ENCODE measurements at regions not wholly inside any gene's neighbourhood (a gene's known extent, or its start where the extent isn't known, plus 50 kb on each side); places are given as distances from the start of the nearest gene placed in this dataset.

DNA sequence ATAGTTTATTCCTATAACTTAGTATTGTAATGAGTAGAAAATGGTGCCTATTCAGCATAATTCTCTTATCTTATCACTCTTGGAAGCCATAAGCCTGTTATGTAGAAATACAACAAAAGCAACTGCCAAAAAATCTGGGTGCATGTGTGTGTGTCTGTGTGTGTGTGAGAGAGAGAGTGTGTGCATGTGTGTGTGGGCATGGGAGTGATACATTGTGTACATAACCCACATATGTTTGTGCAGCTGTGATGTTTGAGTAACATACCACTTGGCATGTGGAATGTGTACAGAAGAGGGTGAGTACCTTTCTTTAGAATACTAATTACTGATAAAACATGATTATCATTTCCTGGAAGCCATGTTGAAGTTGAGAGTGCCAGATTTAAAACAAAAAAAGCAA lies 642.3 kb upstream of the SYT4 start:
- no peak for FAIRE-seq
- Mint-ChIP-seq H3K4me1 (ENCODE audit: low read depth, unreplicated experiment) (no peaks in the 10 kb centered on the region), H3K9me3 (ENCODE audit: unreplicated experiment) (no peaks in the 10 kb centered on the region), H3K27me3 (ENCODE audit: low read depth, unreplicated experiment) (no peaks in the 10 kb centered on the region), H3K4me3 (ENCODE audit: unreplicated experiment) (no peak overlapping the region), H3K27ac (ENCODE audit: unreplicated experiment) (no peak overlapping the region), H3K36me3 (ENCODE audit: low read depth, unreplicated experiment) (no peaks in the 10 kb centered on the region)
- Histone ChIP-seq H3K27ac (ENCODE audit: low read depth, low read length) (no peak overlapping the region), H3K4me2 (ENCODE audit: low read length) (no peak overlapping the region), H3K27me3 (ENCODE audit: insufficient read depth, low read length) (no peaks in the 10 kb centered on the region), H2AFZ (ENCODE audit: low read depth, low read length) (no peak overlapping the region), H3K4me1 (ENCODE audit: insufficient read depth, low read length) (no peaks in the 10 kb centered on the region), H4K20me1 (ENCODE audit: insufficient read depth, low read length) (no peaks in the 10 kb centered on the region), H3K4me3 (ENCODE audit: insufficient read depth, low read depth, low read length) (no peak overlapping the region), H3K9ac (ENCODE audit: low read length) (no peak overlapping the region), H3K9me3 (ENCODE audit: insufficient read depth, low read depth, low read length) (no peaks in the 10 kb centered on the region), H3K36me3 (ENCODE audit: insufficient read depth, low read length) (no peaks in the 10 kb centered on the region), H3K79me2 (ENCODE audit: insufficient read depth, low read length) (no peaks in the 10 kb centered on the region)
- peak; percentile 60 for DNase-seq (ENCODE audit: low read depth)
- no peak for TF ChIP-seq EZH2 (IDR thresholded peaks at IDR 0.05; ENCODE audit: insufficient read depth, low read length)
- TF ChIP-seq, protein P1, sequence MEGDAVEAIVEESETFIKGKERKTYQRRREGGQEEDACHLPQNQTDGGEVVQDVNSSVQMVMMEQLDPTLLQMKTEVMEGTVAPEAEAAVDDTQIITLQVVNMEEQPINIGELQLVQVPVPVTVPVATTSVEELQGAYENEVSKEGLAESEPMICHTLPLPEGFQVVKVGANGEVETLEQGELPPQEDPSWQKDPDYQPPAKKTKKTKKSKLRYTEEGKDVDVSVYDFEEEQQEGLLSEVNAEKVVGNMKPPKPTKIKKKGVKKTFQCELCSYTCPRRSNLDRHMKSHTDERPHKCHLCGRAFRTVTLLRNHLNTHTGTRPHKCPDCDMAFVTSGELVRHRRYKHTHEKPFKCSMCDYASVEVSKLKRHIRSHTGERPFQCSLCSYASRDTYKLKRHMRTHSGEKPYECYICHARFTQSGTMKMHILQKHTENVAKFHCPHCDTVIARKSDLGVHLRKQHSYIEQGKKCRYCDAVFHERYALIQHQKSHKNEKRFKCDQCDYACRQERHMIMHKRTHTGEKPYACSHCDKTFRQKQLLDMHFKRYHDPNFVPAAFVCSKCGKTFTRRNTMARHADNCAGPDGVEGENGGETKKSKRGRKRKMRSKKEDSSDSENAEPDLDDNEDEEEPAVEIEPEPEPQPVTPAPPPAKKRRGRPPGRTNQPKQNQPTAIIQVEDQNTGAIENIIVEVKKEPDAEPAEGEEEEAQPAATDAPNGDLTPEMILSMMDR (IDR thresholded peaks at IDR 0.05; ENCODE audit: insufficient read depth, low read depth, low read length) = no peak

DNA sequence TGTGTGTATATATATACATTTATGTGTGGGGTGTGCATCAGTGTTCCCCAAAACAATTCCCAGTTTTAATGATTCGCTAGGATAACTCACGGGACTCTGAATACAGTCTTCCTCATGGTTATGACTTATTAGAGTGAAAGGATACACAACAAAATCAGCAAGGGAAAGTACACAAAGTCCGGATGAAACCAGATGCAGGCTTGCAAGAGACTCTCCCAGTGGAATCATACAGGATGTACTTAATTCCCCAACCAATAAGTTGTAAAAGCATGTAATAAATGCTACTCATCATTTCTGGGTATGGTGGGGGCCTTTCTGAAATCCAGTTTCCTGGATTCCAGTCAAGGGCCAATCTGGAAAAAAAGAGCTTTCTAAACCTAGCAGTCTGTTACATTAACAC lies 654.1 kb upstream of the SYT4 start:
- Histone ChIP-seq H4K20me1 (ENCODE audit: insufficient read depth, low read length) (no peaks in the 10 kb centered on the region), H3K79me2 (ENCODE audit: insufficient read depth, low read length) (no peaks in the 10 kb centered on the region), H3K27ac (ENCODE audit: low read depth, low read length) (no peak overlapping the region), H2AFZ (ENCODE audit: low read depth, low read length) (no peak overlapping the region), H3K36me3 (ENCODE audit: insufficient read depth, low read length) (no peaks in the 10 kb centered on the region), H3K9me3 (ENCODE audit: insufficient read depth, low read depth, low read length) (no peaks in the 10 kb centered on the region), H3K27me3 (ENCODE audit: insufficient read depth, low read length) (no peaks in the 10 kb centered on the region), H3K4me2 (ENCODE audit: low read length) (no peak overlapping the region), H3K4me3 (ENCODE audit: insufficient read depth, low read depth, low read length) (no peak overlapping the region), H3K4me1 (ENCODE audit: insufficient read depth, low read length) (no peaks in the 10 kb centered on the region), H3K9ac (ENCODE audit: low read length) (no peak overlapping the region)
- H3K4me1 Mint-ChIP-seq (ENCODE audit: low read depth, unreplicated experiment) = peaks cover 4% of the 10 kb centered on the region
- H3K4me3 Mint-ChIP-seq (ENCODE audit: unreplicated experiment) = no peak overlapping the region
- FAIRE-seq (no peak), DNase-seq (ENCODE audit: low read depth) (no peak)
- no peaks in the 10 kb centered on the region for H3K9me3 Mint-ChIP-seq (ENCODE audit: unreplicated experiment)
- peaks cover 1% of the 10 kb centered on the region for H3K27me3 Mint-ChIP-seq (ENCODE audit: low read depth, unreplicated experiment)
- H3K36me3 Mint-ChIP-seq (ENCODE audit: low read depth, unreplicated experiment) = no peaks in the 10 kb centered on the region
- H3K27ac Mint-ChIP-seq (ENCODE audit: unreplicated experiment) = no peak overlapping the region
- no peak for TF ChIP-seq EZH2 (IDR thresholded peaks at IDR 0.05; ENCODE audit: insufficient read depth, low read length)
- TF ChIP-seq, protein P1 (IDR thresholded peaks at IDR 0.05; ENCODE audit: insufficient read depth, low read depth, low read length) = no peak

DNA sequence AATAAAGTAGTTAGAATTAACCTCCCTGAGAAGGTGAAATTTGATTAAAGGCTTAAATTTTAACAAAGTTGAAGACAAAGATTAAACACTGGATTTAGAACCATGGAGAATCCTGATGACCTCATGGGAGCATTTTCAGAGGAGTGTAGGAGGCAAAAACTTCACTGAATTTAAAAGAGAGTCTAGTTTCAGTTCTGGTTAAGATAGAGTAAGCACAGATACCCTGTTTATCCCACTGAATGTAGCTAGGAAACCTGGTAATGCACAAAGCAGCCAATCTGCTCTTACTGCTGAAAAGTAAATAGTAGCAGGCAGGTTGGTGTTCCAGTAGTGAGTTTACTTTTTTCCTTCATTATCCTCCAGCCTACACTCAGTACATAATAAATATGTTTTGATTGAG lies 654.9 kb upstream of the SYT4 start:
- Histone ChIP-seq H3K4me3 (ENCODE audit: insufficient read depth, low read depth, low read length) (no peak overlapping the region), H3K36me3 (ENCODE audit: insufficient read depth, low read length) (no peaks in the 10 kb centered on the region), H3K79me2 (ENCODE audit: insufficient read depth, low read length) (no peaks in the 10 kb centered on the region), H3K4me2 (ENCODE audit: low read length) (no peak overlapping the region), H3K27ac (ENCODE audit: low read depth, low read length) (no peak overlapping the region), H3K4me1 (ENCODE audit: insufficient read depth, low read length) (no peaks in the 10 kb centered on the region), H2AFZ (ENCODE audit: low read depth, low read length) (no peak overlapping the region), H3K9ac (ENCODE audit: low read length) (no peak overlapping the region), H3K9me3 (ENCODE audit: insufficient read depth, low read depth, low read length) (no peaks in the 10 kb centered on the region), H4K20me1 (ENCODE audit: insufficient read depth, low read length) (no peaks in the 10 kb centered on the region), H3K27me3 (ENCODE audit: insufficient read depth, low read length) (no peaks in the 10 kb centered on the region)
- Mint-ChIP-seq H3K4me3 (ENCODE audit: unreplicated experiment) (no peak overlapping the region), H3K9me3 (ENCODE audit: unreplicated experiment) (no peaks in the 10 kb centered on the region), H3K4me1 (ENCODE audit: low read depth, unreplicated experiment) (peaks cover 4% of the 10 kb centered on the region), H3K27ac (ENCODE audit: unreplicated experiment) (no peak overlapping the region), H3K36me3 (ENCODE audit: low read depth, unreplicated experiment) (no peaks in the 10 kb centered on the region), H3K27me3 (ENCODE audit: low read depth, unreplicated experiment) (no peaks in the 10 kb centered on the region)
- FAIRE-seq (no peak), DNase-seq (ENCODE audit: low read depth) (peak; percentile 2)
- TF ChIP-seq EZH2 (IDR thresholded peaks at IDR 0.05; ENCODE audit: insufficient read depth, low read length) = no peak
- TF ChIP-seq, protein P1 (IDR thresholded peaks at IDR 0.05; ENCODE audit: insufficient read depth, low read depth, low read length) = no peak
